Fibroblast of lung (primary cell): ENCODE measurements at regions not wholly inside any gene's neighbourhood (a gene's known extent, or its start where the extent isn't known, plus 50 kb on each side); places are given as distances from the start of the nearest gene placed in this dataset.

Experiments
- DNase-seq, 2 donors: peaks; one replicate each; pipeline versions ENCODE4 v3.0.0 to v3.0.0-alpha.2; 2010; ENCODE audit warnings: low read depth in 2 of 2
- H2AFZ ChIP-seq: 2 replicates; pipeline ENCODE4 v1.5.1; 2012; ENCODE audit warnings: low read length, control low read depth, inconsistent platforms
- H3K27ac ChIP-seq: 2 replicates; pipeline ENCODE4 v1.5.1; 2011; ENCODE audit warnings: low read length, control low read depth; ENCODE audit not compliant: insufficient read depth
- H3K27me3 ChIP-seq: 2 replicates; pipeline ENCODE4 v1.5.1; 2011; ENCODE audit warnings: mild to moderate bottlenecking, low read length; ENCODE audit not compliant: control insufficient read depth, insufficient read depth
- H3K36me3 ChIP-seq: 2 replicates; pipeline ENCODE4 v1.5.1; 2011; ENCODE audit warnings: low read length; ENCODE audit not compliant: control insufficient read depth, insufficient read depth
- H3K4me1 ChIP-seq: 2 replicates; pipeline ENCODE4 v1.5.1; 2011; ENCODE audit warnings: low read length; ENCODE audit not compliant: control insufficient read depth, insufficient read depth; ENCODE audit errors: extremely low read depth
- H3K4me2 ChIP-seq: 2 replicates; pipeline ENCODE4 v1.5.1; 2011; ENCODE audit warnings: low read length, control low read depth; ENCODE audit not compliant: insufficient read depth; ENCODE audit errors: extremely low read depth
- H3K4me3 ChIP-seq, 4 experiments: fragments of 200-600 bp in 1 of 4; sonication (generic) in 1 of 4; replicated peaks in 1 of 4; 2 replicates each; pipeline ENCODE4 v1.5.1; 2011 to 2016; ENCODE audit warnings: low read length in 4 of 4, low read depth in 3 of 4, mild to moderate bottlenecking in 3 of 4, control low read depth in 2 of 4, inconsistent platforms in 1 of 4, mixed read lengths in 1 of 4; ENCODE audit not compliant: insufficient read depth in 1 of 4; ENCODE audit errors: control extremely low read depth in 1 of 4
- H3K79me2 ChIP-seq: 2 replicates; pipeline ENCODE4 v1.5.1; 2012; ENCODE audit warnings: mild to moderate bottlenecking, low read length, inconsistent platforms; ENCODE audit not compliant: control insufficient read depth, insufficient read depth
- H3K9ac ChIP-seq: 2 replicates; pipeline ENCODE4 v1.5.1; 2011; ENCODE audit warnings: mild to moderate bottlenecking, low read length, control low read depth; ENCODE audit not compliant: insufficient read depth
- H3K9me3 ChIP-seq: 2 replicates; pipeline ENCODE4 v1.5.1; 2012; ENCODE audit warnings: low read depth, low read length; ENCODE audit not compliant: control insufficient read depth, insufficient read depth
- H4K20me1 ChIP-seq: 2 replicates; pipeline ENCODE4 v1.5.1; 2011; ENCODE audit warnings: low read length; ENCODE audit not compliant: control insufficient read depth, insufficient read depth; ENCODE audit errors: extremely low read depth
- CTCF ChIP-seq, 2 donors: IDR thresholded peaks in 1 of 2; conservative IDR thresholded peaks in 1 of 2; 1 replicate in 1 of 2; 2 replicates in 1 of 2; pipeline ENCODE4 v1.5.1; 2011 to 2012; ENCODE audit warnings: low read length in 2 of 2, control low read depth in 1 of 2, inconsistent platforms in 1 of 2, low read depth in 1 of 2, mild to moderate bottlenecking in 1 of 2
- EZH2 ChIP-seq: IDR thresholded peaks from 2 replicates; pipeline ENCODE4 v1.5.1; 2012; ENCODE audit warnings: low read length, control low read depth, mild to moderate bottlenecking; ENCODE audit errors: missing control alignments

- TF ChIP-seq EZH2 (no peak), CTCF (conservative IDR thresholded peaks at IDR 0.05 in 1 of 2, IDR thresholded peaks at IDR 0.05 in 1 of 2; ENCODE audit: low read depth in 1 of 2, low read length in 2 of 2) (no peak)
- no peaks in the 10 kb centered on the region for H3K27me3 ChIP-seq
- no peak for DNase-seq
- no peak overlapping the region for H3K9ac ChIP-seq
- no peaks in the 10 kb centered on the region for H3K9me3 ChIP-seq
- H4K20me1 ChIP-seq: no peaks in the 10 kb centered on the region
- no peaks in the 10 kb centered on the region for H3K36me3 ChIP-seq
- H3K79me2 ChIP-seq: no peaks in the 10 kb centered on the region
- no peak overlapping the region for H2AFZ ChIP-seq
- H3K27ac ChIP-seq: no peak overlapping the region
- H3K4me1 ChIP-seq: no peaks in the 10 kb centered on the region
- H3K4me2 ChIP-seq: no peak overlapping the region
- H3K4me3 ChIP-seq: no peak overlapping the region
Measured at GRCh38 chr5:167363065-167363464, 928.4 kb upstream of the WWC1 start.

GRCh38 chr5:167375125-167375524, 916.3 kb upstream of the WWC1 start:
- no peaks in the 10 kb centered on the region for H3K36me3 ChIP-seq
- no peak for DNase-seq
- no peaks in the 10 kb centered on the region for H3K9me3 ChIP-seq
- no peaks in the 10 kb centered on the region for H3K4me1 ChIP-seq
- H3K27me3 ChIP-seq: no peaks in the 10 kb centered on the region
- H3K79me2 ChIP-seq: no peaks in the 10 kb centered on the region
- H2AFZ ChIP-seq: no peak overlapping the region
- H3K9ac ChIP-seq: no peak overlapping the region
- no peak overlapping the region for H3K4me2 ChIP-seq
- TF ChIP-seq EZH2: no peak
- TF ChIP-seq CTCF (conservative IDR thresholded peaks at IDR 0.05 in 1 of 2, IDR thresholded peaks at IDR 0.05 in 1 of 2; ENCODE audit: low read depth in 1 of 2, low read length in 2 of 2): no peak
- no peak overlapping the region for H3K27ac ChIP-seq
- H4K20me1 ChIP-seq: no peaks in the 10 kb centered on the region
- H3K4me3 ChIP-seq: no peak overlapping the region

DNA sequence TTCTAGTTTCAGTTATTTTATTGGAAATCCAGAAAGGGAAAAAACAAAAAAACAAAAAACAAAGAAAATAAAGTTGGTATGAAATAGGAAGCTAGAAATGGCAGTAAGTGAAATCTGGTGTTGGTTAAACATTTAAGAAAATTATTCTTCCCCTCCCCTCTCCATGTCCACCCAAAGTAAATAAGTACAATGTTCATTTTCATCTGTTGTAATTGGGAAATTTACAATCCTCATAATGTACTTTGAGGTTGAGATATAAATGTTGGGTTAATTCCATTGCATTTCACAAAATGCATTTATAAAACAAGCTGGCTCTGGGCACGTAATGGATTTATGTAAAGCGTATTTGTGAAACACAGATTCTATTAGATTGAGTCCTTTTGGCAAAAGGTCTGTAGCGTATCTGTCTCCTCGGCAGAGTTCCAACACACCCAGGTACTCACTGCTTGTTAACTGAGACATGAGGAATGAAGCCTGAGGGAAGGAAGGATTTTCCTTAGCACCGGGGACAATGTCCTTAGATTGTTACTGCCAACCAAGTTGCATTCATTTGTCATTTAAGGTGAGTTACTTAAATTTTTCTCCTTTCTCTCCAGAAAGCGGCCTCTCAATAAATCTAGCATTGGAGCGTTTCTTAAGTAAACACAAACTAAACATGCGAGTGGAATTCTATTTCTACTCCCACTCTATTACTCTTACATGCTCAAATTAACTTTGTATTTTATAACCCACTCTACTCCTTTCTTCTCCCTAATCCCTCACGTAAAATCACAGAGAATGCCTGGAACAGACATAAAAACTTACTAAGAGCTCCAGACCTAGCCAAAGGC, 912.3 kb upstream of the WWC1 start:
- H3K27me3 ChIP-seq: no peaks in the 10 kb centered on the region
- H3K27ac ChIP-seq: no peak overlapping the region
- no peak overlapping the region for H3K4me3 ChIP-seq
- H3K9ac ChIP-seq: no peak overlapping the region
- no peak overlapping the region for H3K4me2 ChIP-seq
- no peak overlapping the region for H2AFZ ChIP-seq
- no peaks in the 10 kb centered on the region for H3K79me2 ChIP-seq
- no peak for DNase-seq
- no peaks in the 10 kb centered on the region for H3K36me3 ChIP-seq
- no peaks in the 10 kb centered on the region for H3K9me3 ChIP-seq
- TF ChIP-seq CTCF (conservative IDR thresholded peaks at IDR 0.05 in 1 of 2, IDR thresholded peaks at IDR 0.05 in 1 of 2; ENCODE audit: low read depth in 1 of 2, low read length in 2 of 2): no peak
- no peak for TF ChIP-seq EZH2
- H3K4me1 ChIP-seq: no peaks in the 10 kb centered on the region
- no peaks in the 10 kb centered on the region for H4K20me1 ChIP-seq
